B cell (primary cell): ENCODE measurements at regions not wholly inside any gene's neighbourhood (a gene's known extent, or its start where the extent isn't known, plus 50 kb on each side); places are given as distances from the start of the nearest gene placed in this dataset.

Source experiments
- CTCF ChIP-seq: fragments of 200-600 bp; IDR thresholded peaks from one replicate; pipeline ENCODE4 v1.8.0; 2022; ENCODE audit warnings: antibody characterized with exemption, mild to moderate bottlenecking
- EZH2 ChIP-seq: IDR thresholded peaks from 2 replicates; pipeline ENCODE4 v1.6.1; 2012; ENCODE audit warnings: borderline replicate concordance, low read depth, mild to moderate bottlenecking, moderate library complexity, low read length; ENCODE audit not compliant: insufficient read depth, poor library complexity, severe bottlenecking

DNA sequence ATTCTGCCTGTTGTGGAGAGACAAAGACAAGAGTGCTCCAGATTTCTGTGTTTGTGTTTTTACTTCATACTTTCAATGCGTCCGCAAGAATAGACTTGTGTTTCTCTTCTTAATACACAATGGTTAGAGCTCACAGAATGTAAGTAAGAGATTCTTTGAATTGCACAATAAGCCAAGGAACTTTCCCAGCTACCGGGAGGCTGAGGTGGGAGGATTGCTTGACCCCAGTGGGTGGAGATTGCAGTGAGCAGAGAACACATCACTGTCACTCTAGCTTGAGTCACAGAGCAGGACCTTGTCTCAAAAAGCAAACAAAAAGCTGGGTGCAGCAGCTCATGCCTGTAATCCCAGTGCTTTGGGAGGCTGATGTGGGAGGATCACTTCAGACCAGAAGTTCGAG is 250.7 kb upstream of the MYO3A start:
- TF ChIP-seq CTCF (no peak), EZH2 (no peak)
